ENCODE measurements at regions not wholly inside any gene's neighbourhood (a gene's known extent, or its start where the extent isn't known, plus 50 kb on each side); places are given as distances from the start of the nearest gene placed in this dataset.
"Not testable (repeated sequence)": the region's sequence is repeated elsewhere in the genome, so short reads cannot be mapped to it uniquely, and the experiment has no call there.

DNA sequence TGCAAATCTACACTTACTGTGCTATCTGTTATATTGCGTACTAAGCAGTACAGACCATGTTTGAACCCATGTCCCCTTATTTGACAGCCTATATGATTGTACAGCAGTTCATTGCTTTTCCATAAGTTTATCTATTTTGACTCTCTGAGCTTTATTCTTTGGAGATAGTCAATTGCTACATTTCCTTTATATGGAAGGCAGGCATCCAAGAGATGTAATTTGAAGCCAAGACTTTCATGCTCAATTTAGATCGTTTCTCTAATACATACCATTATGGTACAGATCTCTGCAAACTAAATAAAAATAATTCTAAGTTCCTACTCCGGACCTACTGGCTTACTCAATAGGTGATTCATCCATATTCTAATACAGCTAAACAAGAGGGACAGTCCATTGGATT is 424.8 kb downstream of the TMEM38B start:
- DNase-seq = no peak

DNA sequence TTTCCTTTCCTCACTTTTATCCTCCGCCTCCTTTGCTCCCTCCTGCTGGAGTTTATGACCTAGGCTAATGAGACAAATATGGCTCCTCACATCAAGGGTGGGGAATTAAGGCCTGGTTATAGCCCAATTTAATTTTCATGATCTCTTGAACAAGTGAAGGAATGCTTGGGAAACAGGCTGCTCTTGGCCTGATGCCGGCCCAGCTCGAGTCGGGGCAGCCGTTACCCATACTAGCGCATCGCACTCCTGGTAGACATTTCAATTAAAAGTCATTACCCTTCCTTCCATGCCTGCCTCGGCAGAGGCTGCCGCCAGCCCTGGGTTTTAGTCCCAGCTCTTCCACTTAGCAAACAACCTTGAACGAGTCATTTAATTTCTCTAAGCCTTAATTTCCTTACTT is 425.7 kb downstream of the TMEM38B start:
- no peak for DNase-seq

DNA sequence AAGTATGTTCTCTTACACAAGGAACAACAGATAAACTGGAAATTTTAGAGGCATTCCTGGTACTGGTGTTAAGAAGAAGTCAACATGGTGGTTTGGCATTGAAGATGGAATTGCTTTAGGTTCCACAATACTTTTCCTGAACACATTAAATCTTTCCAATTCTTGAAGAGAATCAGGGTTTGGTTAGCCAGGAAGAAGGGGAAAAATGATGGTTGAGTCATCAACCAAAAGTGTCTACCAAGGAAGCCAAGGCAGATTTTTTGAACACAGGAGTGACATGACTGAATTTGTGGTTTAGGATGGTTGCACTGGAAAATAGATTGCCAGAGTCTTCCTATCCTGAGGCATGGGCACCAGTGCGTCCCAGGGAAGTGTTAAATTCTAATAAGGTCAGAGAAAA is 433.4 kb downstream of the TMEM38B start:
- DNase-seq = no peak

DNA sequence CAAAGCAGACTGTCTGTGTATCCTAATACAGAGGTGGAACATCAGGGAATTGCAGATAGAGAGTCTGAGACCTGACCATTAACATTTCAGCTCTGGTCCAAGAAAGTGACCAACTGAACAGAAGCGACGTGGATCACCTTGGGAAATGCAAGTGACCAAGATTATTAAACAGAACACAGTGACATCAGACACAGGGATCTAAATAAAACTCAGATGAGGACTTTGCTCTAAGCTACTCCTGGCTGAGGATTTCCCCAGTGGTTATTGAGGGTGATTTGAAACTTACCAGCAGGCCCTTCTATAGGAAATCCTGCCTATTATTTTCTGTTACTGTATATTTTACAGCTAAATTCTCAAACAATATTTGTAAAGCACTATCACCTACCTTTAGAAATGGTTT is 436.0 kb downstream of the TMEM38B start:
- DNase-seq = no peak

DNA sequence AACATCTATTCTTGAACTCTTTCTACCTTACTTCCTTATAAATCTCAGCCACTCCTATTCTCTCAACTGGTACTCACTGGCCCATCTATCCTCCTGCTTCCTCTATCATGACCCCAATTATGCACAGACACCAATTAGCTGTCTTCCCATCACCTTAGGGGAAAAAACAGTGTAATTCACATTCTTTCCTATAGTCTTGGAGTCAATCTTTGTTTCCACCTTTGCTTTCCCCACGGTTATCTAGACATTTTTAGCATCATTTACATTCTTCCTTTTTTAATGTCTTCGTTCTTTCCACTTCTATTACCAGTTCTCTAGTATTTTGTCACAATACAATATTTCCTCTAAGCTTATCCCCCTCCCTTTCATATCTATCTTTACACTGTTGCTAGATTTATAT is 449.4 kb downstream of the TMEM38B start:
- DNase-seq = no peak

DNA sequence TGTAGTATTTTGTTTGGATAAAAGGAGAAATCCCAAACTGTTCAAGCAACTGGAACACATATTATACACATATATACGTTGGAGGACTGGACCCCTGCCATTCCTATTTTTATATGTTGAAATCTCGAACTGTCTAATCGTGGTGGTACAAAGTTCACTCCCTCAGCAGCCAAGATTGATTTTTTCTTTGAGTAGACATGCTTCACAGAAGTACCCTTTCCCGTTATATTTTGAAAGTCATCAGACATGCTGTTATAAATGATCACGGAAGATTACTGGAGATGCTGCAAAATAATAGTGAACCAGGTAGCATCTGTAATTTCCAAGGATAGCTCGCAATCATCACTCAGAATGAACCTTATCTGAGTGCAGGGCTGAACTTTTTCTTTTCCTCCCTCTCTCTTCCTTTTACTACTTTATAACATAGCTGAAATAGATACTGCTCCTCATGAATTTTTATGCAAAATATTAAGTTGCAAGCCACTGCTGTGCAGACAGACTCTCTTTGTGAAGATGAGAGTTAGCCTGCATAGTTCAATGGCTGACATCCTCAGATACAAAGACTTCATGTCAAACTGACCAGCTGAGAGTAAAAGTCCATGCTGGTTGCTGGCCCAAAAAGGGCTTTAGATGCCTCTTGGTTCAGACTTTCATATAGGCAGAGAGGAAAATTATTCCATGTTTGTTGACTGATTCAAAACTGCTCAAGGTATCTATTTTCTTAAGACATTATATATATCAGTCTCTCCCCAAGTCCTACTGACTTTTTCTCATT is 451.9 kb downstream of the TMEM38B start:
- DNase-seq = no peak

DNA sequence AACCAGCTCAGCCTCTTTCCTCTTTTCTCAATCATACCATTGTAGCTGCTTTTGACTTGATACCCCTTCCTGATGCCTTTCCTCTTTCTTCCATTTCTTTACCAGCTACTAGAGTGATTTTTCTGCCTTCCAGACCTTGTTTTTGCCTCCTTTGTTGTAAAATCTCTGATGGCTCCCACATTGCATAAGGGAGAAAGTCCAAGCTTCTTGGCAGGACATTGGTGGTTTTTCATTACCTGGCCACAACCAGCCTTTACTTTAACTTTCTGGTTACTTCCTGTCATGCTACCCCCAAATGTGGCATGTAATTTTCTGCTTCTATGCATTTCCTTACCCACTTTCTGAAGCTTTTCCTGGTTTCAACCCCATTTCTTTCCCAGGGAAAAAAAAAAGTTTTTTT is 452.5 kb downstream of the TMEM38B start:
- DNase-seq = no peak

DNA sequence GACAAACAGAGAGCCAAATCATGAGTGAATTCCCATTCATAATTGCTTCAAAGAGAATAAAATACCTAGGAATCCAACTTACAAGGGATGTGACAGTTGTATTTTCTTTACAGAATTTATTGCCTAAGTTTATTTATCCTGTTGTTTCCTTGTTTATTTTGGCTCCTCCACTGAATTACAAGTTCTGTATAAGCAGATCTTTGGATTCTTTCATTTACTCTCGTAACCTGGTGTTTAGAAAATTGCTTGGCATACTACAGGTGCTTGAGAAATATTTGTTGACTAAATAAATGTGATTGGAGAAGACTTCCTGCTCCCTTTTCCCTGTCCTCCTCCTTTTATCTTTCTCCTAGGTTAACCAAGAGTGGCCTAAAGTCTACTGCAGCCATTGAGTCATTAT is 455.6 kb downstream of the TMEM38B start:
- no peak for DNase-seq

DNA sequence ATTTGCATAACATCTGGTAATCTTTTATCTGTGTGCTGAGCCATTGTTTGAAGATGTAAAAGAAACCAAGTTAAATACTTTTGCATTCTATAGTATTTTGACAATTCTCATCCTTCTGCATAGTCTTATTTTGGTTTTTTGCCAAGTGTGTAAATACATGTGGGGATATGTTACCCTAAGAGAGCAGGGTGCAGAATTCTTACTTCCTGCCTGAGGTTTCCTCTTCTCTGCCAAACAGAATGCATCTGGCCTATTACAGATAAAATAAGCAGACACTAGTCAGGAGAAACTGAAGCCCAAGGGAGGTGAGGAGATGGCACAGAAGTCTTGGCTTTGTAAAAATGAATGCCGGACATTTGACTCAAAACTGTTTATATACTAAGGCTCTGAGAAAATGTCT is 462.1 kb downstream of the TMEM38B start:
- no peak for DNase-seq

DNA sequence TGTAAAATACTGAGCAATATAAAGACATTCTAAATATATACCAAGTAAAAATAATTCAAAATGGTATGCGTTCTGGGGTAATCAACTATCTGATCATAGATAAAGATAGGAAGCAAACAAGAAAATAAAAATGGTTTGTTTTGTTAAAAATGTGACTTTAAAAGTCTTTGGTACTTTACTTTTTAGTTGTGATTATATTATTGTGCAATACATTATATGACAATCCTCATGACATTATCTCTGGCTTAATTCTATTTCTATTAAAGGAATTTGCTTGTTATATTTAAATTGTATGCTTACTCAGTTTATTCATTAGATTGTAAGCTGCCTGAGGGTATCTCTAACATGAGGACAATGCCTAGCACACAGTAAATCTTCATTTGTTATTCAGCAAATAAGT is 477.9 kb downstream of the TMEM38B start:
- no peak for DNase-seq

DNA sequence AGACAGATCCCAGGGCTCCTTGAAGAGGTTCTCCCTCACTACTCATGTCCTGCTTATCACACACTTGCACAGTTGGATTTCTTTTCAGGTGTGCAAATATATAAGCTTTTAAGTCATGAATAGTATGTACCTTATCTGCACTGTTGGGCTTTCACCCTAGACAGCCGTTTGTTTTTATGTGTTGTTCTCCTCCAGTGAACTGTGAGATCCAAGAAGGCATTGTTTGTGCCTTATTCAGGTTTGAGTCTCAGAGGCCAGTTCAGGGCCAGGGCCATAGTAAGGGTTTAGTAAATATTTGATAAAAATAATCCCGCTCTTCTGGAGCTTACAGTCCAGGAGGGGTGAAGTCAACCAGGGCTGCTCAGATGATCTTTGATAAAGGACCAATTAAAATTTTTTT is 480.0 kb downstream of the TMEM38B start:
- DNase-seq = no peak

DNA sequence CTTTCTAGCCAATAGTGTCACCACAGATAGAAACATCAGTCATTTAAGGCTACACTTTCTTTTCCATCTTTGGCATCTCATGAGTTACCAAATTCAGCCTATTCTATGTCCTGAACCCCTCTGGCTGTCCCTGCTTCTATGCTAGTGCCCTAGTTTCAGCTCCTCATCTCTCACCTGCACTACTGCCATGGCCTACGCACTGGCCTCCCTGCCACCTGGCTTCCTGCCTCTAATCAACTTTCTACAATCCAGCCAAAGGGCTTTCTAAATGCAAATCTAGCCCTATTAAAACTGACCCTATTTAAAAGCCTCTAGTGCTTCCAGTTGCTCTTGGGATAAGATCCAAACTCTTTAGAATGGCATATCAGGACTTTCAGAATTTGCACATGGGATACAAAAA is 482.9 kb downstream of the TMEM38B start:
- no peak for DNase-seq

DNA sequence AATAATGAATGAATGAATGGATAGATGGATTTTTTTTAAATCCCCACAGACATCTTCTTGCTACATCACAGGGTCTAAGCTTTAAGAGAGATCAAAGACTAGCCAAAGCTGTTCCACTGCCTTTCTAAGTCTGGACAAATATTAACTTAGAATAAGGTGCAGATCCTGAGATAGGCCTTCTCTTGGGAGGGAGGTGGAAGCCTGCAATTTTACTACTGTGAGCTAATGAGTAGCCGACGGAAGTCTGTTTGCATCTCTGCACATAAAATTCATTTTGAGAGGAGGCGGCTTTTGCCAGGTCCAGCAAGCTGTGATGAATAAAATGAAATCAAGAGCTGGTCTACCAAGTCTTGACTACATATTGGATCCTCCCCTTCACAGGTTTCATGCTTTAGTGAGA is 484.9 kb downstream of the TMEM38B start:
- DNase-seq = no peak

DNA sequence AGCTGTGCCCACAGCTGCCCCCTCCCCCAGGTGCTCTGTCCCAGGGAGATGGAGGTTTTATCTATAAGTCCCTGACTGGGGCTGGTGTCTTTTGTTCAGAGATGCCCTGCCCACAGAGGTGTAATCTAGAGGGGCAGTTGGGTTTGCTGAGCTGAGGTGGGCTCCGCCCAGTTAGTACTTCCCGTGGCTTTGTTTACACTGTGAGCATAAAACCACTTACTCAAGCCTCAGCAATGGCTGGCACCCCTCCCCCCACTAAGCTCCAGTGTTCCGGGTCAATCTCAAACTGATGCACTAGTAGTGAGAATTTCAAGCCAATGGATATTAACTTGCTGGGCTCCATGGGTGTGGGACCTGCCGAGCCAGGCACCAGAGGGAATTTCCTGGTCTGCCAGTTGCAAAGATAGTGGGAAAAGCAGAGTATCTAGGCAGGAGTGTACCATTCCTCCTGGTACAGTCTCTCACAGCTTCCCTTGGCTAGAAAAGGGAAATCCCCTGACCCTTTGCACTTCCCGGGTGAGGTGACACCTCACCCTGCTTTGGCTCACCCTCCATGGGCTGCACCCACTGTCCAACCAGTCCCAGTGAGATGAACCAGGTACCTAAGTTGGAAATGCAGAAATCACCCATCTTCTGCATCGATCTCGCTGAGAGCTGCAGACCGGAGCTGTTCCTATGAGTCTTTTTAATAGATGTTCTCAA is 509.6 kb downstream of the TMEM38B start:
- not testable (repeated sequence) for DNase-seq

DNA sequence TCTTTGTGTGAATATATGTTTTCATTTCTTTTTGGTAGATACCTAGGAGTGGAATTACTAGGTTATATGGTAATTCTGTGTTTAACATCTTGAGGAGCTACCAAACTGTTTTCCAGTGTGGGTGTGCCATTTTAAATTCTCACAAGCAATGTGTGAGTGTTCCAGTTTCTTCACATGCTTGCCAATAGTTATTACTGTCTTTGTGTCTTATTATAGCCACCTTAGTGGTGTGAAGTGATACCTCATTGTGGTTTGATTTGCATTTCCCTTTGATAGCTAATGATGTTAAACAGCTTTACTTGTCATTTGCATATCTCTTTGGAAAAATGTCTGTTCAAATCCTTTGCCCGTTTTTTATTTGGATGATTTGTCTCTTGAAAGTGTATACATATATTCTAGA is 513.0 kb downstream of the TMEM38B start:
- no peak for DNase-seq

DNA sequence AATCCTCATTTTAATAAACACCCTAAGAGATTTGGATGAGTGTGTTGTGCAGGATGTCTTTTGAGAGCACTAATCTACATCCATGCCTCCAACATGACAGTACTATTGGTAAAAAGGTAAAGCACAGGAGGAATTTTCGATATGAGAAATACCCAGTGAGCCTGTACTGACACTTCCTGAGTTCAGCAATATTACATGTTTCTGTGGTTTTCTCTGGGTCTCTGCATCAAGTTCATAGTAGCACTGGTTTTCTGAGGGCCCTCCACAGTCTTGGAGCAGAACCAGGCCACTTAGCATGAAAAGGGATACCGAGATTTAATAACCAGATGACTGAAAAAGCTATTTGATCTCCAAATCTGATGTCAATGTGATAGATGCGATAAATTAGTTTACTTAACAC is 524.1 kb downstream of the TMEM38B start:
- no peak for DNase-seq

DNA sequence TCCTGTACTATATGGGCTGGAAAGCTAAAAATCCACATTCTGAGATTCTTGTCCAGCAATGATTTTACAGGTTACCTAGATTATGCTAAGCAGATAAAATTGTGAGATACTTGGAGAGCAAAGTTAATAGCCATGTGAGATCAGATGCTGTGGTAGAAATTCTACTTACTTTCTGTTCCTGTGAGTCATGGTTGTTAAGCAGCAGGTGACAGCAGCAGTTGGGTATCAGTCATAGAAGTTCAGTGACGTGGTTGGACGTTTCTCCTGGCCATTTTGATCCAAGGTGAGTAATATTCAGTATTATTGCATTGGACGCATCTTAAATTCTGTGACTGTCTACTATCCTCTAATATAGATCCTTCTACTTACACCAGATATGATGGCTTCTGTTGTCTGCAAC is 524.5 kb downstream of the TMEM38B start:
- DNase-seq = no peak

DNA sequence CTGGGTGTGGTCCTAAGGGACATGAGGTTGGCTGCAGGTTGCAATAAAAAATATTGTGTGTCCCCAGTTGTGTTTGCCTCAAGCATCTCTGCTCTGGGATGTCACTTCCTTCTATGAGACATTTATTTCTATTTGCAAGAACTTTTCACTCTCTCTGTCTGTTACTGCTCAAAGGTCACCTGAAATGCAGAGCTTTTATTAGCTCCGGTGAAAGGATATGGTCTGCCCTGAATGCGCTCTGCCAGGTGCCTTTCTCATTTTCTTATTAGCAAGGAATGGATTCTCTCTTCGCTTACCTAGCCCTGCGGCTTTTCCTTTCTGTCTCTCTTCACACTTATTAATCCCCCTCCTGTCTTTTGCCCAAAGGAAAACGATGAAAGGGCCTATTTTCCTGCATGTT is 526.1 kb downstream of the TMEM38B start:
- no peak for DNase-seq

DNA sequence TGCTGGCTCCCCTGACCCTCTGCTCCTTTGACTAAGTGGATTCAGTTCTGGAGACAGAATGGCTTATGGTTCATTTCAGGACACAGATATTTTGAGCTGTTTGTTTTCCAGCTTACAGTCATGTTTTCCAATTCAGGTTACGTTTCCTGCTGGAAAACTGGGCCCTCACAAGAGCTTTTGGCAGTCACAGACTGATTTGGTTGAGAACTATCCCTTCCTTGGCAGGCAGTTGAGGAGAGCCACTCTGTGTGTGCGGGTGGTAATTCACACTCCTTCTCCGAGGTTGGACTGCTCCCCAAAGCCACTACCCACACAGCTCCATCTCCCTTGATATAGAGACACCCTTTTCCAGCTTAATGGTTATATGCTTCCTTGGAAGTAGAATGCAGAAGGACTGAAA is 534.5 kb downstream of the TMEM38B start:
- DNase-seq = no peak

DNA sequence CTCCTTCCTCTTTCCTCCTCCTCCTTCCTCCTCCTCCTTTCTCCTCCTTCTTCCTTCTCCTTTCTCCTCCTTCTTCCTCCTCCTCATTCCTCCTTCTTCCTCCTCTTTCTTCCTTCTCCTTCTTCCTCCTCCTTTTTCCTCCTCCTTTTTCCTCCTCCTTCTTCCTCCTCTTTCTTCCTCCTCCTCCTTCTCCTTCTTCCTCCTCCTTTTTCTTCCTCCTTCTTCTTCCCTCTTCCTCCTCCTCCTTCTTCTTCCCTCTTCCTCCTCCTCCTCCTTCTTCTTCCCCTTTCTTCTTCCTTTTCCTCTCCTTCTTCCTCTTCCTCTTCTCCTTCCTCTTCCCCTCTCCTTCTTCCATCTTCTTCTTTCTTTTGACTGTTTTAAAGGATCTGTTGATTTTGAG is 538.8 kb downstream of the TMEM38B start:
- DNase-seq = no peak

DNA sequence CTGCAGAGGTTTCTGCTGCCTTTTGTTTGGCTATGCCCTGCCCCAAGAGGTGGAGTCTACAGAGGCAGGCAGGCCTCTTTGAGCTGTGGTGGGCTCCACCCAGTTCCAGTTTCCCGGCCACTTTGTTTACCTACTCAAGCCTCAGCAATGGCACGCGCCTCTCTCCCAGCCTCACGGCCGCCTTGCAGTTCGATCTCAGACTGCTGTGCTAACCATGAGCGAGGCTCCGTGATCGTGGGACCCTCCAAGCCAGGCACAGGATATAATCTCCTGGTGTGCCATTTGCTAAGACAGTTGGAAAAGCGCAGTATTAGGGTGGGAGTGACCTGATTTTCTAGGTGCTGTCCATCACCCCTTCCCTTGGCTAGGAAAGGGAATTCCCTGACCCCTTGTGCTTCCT is 566.6 kb downstream of the TMEM38B start:
- not testable (repeated sequence) for DNase-seq

DNA sequence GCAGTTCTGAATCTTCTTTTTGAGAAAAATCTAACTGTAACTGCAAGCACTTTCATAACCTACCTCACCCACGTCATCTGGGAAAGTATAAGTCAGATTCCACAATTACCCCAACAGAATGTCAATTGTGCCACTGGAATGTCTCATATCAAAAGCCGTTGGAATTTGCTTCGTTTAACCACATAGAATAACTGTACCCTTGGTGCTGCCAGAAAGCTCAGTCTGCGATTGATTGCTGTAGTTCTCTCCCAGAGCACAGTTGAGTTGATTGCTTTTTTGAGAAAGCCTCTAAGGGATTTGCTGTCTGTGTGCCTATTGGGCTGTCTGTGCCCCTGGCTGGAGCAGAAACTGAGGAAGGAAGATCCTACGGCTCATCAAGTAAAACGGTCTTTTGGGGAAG is 583.6 kb downstream of the TMEM38B start:
- DNase-seq = no peak

DNA sequence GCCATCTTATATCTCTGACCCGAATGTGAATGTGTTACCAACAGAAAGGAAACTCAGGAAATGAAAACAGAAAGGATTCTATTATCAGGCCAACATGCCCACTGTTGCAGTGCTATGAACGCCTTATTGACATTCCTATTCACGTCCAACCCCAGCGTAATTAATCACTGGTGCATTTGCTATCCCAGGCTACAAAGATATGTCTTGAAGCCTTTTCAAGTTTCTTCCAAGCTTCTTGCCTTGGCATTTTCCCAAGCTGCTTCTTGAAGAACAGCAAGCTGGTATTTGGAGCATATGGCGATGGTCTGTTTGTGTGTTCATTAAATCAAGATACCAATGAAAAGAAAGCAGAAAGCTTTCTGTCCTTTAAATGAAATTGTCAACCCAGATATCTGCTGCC is 579.2 kb upstream of the ZNF462 start:
- DNase-seq = no peak

DNA sequence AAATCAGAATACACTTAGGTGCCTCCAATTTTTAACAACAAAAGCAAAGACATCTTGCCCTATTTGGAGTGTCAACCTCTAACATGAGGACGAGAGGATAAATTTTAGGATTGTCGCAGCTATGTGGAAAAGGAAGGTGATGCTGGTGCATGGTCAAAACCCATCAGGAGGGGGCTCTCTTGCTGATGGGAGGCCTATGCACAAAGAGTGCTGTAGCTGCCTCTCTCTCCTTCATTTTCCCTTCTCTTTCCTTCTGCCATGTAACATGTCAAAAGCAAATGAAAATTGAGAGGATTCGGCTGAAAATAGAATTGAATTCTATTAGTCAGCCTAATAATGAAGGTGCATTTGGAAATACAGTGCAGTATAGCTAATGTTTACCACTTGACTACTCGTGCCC is 578.7 kb upstream of the ZNF462 start:
- peak; percentile 11 for DNase-seq

DNA sequence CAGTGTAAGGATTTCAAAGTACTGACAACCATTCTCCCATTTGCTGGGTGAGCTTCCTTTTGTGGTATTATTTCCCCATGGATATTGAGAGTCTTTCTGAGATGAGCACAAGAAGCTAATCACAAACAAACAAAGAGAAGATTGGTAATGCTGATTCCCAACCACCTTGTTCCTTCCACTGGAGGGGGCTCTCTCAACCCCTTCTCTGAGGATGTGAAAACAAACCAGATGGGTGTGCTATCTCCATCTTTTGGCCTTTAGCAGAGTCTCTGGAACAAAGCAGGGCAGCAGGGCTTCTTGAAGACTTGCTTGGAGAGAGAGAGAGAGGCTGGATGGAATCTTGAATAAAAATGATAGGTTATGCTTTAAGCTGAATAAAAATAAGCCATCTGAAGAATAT is 576.7 kb upstream of the ZNF462 start:
- DNase-seq = peak; percentile 40
